Stimulated activated effector memory CD8-positive, alpha-beta T cell treated with anti-CD3 and anti-CD28 coated beads, Interleukin-12 subunit alpha, Interleukin-12 subunit beta, amount 100 ng/mL, for 72 hours (primary cell): ENCODE measurements at regions not wholly inside any gene's neighbourhood (a gene's known extent, or its start where the extent isn't known, plus 50 kb on each side); places are given as distances from the start of the nearest gene placed in this dataset.
"Not testable (repeated sequence)": the region's sequence is repeated elsewhere in the genome, so short reads cannot be mapped to it uniquely, and the experiment has no call there.

Source experiments
- ATAC-seq: fragments of 150-1000 bp; cut with Tn5 transposase; 2 replicates; pipeline ENCODE4 v1.10.0; 2021
- DNase-seq, 2 donors: peaks; one replicate each; pipeline ENCODE4 v3.0.0; 2021 to 2022; ENCODE audit warnings: low spot score in 2 of 2
- H3K27ac Mint-ChIP-seq: one replicate; pipeline ENCODE4 v1.8.0; 2022; ENCODE audit warnings: mild to moderate bottlenecking, mixed read lengths
- H3K36me3 Mint-ChIP-seq: one replicate; pipeline ENCODE4 v1.8.0; 2022; ENCODE audit warnings: mild to moderate bottlenecking, mixed read lengths
- H3K4me1 Mint-ChIP-seq: one replicate; pipeline ENCODE4 v1.8.0; 2022; ENCODE audit warnings: mixed read lengths
- H3K4me3 Mint-ChIP-seq: one replicate; pipeline ENCODE4 v1.8.0; 2022; ENCODE audit warnings: mild to moderate bottlenecking, mixed read lengths
- H3K9me3 Mint-ChIP-seq: one replicate; pipeline ENCODE4 v1.8.0; 2022; ENCODE audit warnings: mixed read lengths

- ATAC-seq = no peak
- Mint-ChIP-seq H3K36me3 (no peaks in the 10 kb centered on the region), H3K27ac (peak overlapping the region; percentile 32)
Observed at GRCh38 chr12:25365340-25365730, 114.6 kb upstream of the KRAS start.

GRCh38 chr12:25364529-25365339 is 114.0 kb upstream of the KRAS start:
- H3K36me3 Mint-ChIP-seq = no peaks in the 10 kb centered on the region
- peak overlapping the region; percentile 32 for H3K27ac Mint-ChIP-seq
- peak; percentile 93 for ATAC-seq
- H3K4me3 Mint-ChIP-seq = peak overlapping the region; percentile 20
- H3K9me3 Mint-ChIP-seq = no peaks in the 10 kb centered on the region
- H3K4me1 Mint-ChIP-seq = peaks cover 6% of the 10 kb centered on the region
- no peak for DNase-seq

More at GRCh38 chr12:25365340-25365730, 114.6 kb upstream of the KRAS start:
- H3K9me3 Mint-ChIP-seq = no peaks in the 10 kb centered on the region
- H3K4me3 Mint-ChIP-seq = peak overlapping the region; percentile 20
- no peak for DNase-seq
- H3K4me1 Mint-ChIP-seq = peaks cover 6% of the 10 kb centered on the region

- peaks cover 6% of the 10 kb centered on the region for H3K4me1 Mint-ChIP-seq
- DNase-seq = no peak
Observed at GRCh38 chr12:25362646-25363045, 111.9 kb upstream of the KRAS start.

DNA sequence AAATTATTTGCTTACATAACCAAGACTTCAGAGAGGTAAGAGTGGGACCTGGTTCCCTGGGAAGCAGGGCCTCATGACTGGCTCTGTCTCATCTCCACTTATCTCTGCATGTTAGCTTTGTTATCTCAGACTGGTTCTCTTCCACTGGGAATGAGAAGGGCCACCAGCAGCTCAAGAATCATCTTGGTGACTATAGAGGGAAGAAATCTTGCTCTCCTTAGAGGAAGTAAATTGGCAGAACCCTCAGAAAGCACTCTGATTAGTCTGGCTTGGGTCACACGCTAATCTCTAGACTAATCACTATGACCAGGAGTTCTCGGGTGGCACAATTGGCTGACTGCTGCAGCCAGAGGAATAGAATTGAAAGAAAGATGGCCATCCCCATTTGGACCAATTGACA is 110.8 kb upstream of the KRAS start:
- Mint-ChIP-seq H3K4me1 (peaks cover 6% of the 10 kb centered on the region), H3K9me3 (no peaks in the 10 kb centered on the region), H3K36me3 (no peaks in the 10 kb centered on the region), H3K27ac (no peak overlapping the region), H3K4me3 (no peak overlapping the region)
- ATAC-seq (no peak), DNase-seq (no peak)

More at GRCh38 chr12:25362646-25363045, 111.9 kb upstream of the KRAS start:
- H3K36me3 Mint-ChIP-seq = no peaks in the 10 kb centered on the region
- ATAC-seq = no peak
- no peaks in the 10 kb centered on the region for H3K9me3 Mint-ChIP-seq
- no peak overlapping the region for H3K27ac Mint-ChIP-seq
- no peak overlapping the region for H3K4me3 Mint-ChIP-seq

DNA sequence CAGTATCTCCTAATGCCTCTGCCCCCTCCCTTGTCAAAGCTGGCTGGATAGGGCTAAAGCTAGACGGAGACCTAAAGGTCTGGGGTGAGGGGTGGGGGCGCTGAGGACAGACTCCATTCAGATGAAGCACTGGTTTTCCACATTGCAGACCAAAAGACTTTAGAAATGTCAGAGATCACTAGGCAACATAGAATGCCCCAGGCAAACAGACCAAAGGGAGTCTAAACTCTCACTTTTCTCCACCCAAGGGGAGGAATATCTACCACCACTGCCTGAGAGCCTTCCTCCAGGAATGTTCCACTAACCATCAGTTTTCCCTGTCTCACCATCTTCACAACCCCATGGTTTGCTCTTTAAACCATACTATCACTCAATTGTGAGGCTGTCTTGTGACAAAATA is 106.9 kb upstream of the KRAS start:
- Mint-ChIP-seq H3K9me3 (no peaks in the 10 kb centered on the region), H3K4me3 (no peak overlapping the region), H3K27ac (no peak overlapping the region), H3K36me3 (no peaks in the 10 kb centered on the region), H3K4me1 (no peaks in the 10 kb centered on the region)
- ATAC-seq = no peak
- no peak for DNase-seq

DNA sequence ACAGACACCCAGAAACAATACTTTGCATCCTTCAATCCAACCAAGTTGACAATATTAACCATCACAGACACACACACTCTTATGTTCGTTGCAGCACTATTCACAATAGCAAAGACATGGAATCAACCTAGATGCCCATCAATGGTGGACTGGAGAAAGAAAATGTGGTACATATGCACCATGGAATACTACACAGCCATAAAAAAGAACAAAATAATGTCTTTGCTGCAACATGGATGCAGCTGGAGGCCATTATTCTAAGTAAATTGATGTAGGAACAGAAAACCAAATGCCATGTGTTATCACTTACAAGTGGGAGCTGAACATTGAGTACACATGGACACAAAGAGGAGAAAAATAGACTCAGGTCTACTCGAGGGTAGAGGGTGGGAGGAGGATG is 102.2 kb upstream of the KRAS start:
- not testable (repeated sequence) for H3K9me3 Mint-ChIP-seq, H3K27ac Mint-ChIP-seq, DNase-seq, H3K4me3 Mint-ChIP-seq, H3K4me1 Mint-ChIP-seq, ATAC-seq, H3K36me3 Mint-ChIP-seq

- H3K9me3 Mint-ChIP-seq = no peaks in the 10 kb centered on the region
- DNase-seq = no peak
- no peak overlapping the region for H3K4me3 Mint-ChIP-seq
- no peak for ATAC-seq
- H3K4me1 Mint-ChIP-seq = no peaks in the 10 kb centered on the region
- no peak overlapping the region for H3K27ac Mint-ChIP-seq
- H3K36me3 Mint-ChIP-seq = no peaks in the 10 kb centered on the region
Observed at GRCh38 chr12:25352083-25352918, 101.6 kb upstream of the KRAS start.

- H3K36me3 Mint-ChIP-seq = no peaks in the 10 kb centered on the region
- ATAC-seq (no peak), DNase-seq (no peak)
- no peak overlapping the region for H3K27ac Mint-ChIP-seq
- no peaks in the 10 kb centered on the region for H3K9me3 Mint-ChIP-seq
- H3K4me3 Mint-ChIP-seq = no peak overlapping the region
- no peaks in the 10 kb centered on the region for H3K4me1 Mint-ChIP-seq
Observed at GRCh38 chr12:25348593-25348895, 97.8 kb upstream of the KRAS start.

DNA sequence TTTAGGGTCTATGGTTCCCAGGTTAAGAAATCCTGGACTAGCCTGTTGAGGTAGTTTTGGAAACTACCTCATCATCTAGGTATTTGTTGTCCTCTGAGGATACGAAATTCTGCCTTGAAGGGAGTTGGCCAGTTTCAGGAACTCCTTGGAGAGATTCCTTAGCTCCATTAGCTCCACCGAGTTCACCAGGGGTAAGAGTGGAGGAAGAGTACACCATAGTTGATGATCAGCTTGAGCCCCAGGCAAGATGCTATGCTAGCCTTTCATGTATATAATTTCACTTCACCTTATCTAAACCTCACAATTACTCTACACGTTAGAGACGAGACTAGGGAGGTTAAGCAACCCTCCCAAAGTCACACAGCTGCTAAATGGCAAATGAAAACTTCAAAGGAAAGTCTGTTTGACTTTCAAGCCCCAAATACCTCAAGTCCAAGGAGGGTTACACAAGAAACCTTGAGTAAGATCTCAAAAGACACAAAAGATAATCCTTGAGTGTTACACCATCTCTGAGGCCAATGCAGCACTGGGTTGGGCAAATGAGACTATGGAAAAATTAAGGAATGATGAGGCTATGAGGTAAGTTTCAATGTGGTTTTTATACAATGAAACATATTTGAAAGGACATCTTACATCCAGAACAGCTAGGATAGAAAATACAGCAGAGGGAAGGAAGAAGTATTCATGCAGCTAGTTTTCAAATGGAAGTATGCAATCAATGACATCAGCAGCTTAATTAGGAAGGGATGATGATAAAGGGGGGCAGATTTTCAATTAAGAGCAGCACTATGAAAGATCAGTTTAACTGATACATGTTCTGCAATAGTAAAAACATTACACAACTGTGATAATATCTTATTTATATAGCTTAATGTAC is 97.2 kb upstream of the KRAS start:
- no peak overlapping the region for H3K4me3 Mint-ChIP-seq
- H3K36me3 Mint-ChIP-seq = no peaks in the 10 kb centered on the region
- ATAC-seq (no peak), DNase-seq (no peak)
- no peaks in the 10 kb centered on the region for H3K4me1 Mint-ChIP-seq
- no peak overlapping the region for H3K27ac Mint-ChIP-seq
- no peaks in the 10 kb centered on the region for H3K9me3 Mint-ChIP-seq

GRCh38 chr12:25341877-25342276 is 91.1 kb upstream of the KRAS start:
- H3K27ac Mint-ChIP-seq, H3K9me3 Mint-ChIP-seq, DNase-seq, ATAC-seq, H3K4me1 Mint-ChIP-seq, H3K4me3 Mint-ChIP-seq, H3K36me3 Mint-ChIP-seq: not testable (repeated sequence)

- DNase-seq (no peak), ATAC-seq (no peak)
- H3K4me1 Mint-ChIP-seq = no peaks in the 10 kb centered on the region
- H3K36me3 Mint-ChIP-seq = no peaks in the 10 kb centered on the region
- no peak overlapping the region for H3K27ac Mint-ChIP-seq
- H3K9me3 Mint-ChIP-seq = no peaks in the 10 kb centered on the region
- H3K4me3 Mint-ChIP-seq = no peak overlapping the region
Observed at GRCh38 chr12:25337916-25338315, 87.2 kb upstream of the KRAS start.

GRCh38 chr12:25332143-25332542 is 81.4 kb upstream of the KRAS start:
- ATAC-seq (peak; percentile 46), DNase-seq (no peak)
- Mint-ChIP-seq H3K9me3 (no peaks in the 10 kb centered on the region), H3K4me3 (no peak overlapping the region), H3K36me3 (no peaks in the 10 kb centered on the region), H3K4me1 (no peaks in the 10 kb centered on the region), H3K27ac (no peak overlapping the region)

DNA sequence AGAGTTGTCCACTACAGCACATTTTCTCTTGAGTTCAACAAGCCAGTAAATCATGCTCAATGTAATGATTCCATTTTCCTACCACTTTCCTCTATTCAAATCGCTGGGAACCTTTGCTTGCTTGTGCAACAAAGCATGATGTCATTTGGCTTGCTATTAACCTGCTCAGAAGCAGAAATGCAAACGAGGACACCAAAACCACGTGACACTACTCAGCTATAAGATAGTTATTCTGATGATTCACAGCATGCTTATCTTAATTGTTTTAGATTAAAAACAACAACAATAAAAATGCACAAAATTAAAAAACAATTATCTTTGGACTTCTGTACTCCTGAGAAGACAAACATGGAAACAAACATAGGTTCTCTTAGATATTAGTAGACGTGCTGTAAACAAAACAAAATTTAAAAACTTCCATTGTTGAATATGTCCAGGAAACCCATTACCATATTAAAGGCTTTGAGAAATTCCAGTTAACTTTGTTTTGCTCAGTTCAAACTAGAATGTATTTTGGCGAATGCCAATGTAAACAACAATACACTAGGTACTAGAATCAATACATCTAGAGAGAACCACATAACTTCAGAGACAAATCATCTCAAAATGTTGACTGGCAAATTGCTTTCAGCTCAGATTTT is 77.5 kb upstream of the KRAS start:
- DNase-seq = no peak
- Mint-ChIP-seq H3K9me3 (no peaks in the 10 kb centered on the region), H3K36me3 (no peaks in the 10 kb centered on the region), H3K27ac (no peak overlapping the region), H3K4me3 (no peak overlapping the region), H3K4me1 (peaks cover 8% of the 10 kb centered on the region)
- no peak for ATAC-seq

- DNase-seq = no peak
- ATAC-seq = no peak
- Mint-ChIP-seq H3K9me3 (no peaks in the 10 kb centered on the region), H3K4me3 (no peak overlapping the region), H3K27ac (no peak overlapping the region), H3K36me3 (no peaks in the 10 kb centered on the region), H3K4me1 (peaks cover 17% of the 10 kb centered on the region)
Observed at GRCh38 chr12:25327321-25327720, 76.6 kb upstream of the KRAS start.

DNA sequence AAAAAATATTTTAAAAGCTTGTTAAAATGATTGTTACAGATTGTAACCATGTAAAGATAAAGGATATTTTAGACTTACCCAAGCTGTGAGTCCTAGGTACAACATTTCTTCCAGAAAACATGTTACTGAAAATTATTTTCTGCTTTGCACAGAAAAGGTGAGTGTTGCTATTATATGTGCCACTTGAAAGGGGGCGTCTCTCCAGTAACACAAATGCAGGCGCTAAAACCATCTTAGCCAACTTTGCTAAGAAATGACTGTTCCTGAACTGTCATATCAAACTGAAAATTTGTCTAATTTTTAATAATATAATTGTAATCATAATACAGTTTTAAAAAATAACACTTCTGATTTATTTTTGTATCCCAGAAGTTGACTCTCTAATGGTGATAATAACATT is 75.6 kb upstream of the KRAS start:
- Mint-ChIP-seq H3K4me3 (no peak overlapping the region), H3K9me3 (no peaks in the 10 kb centered on the region), H3K4me1 (peaks cover 25% of the 10 kb centered on the region), H3K36me3 (no peaks in the 10 kb centered on the region), H3K27ac (no peak overlapping the region)
- no peak for ATAC-seq
- no peak for DNase-seq
